Liver (tissue), 8 donors: ENCODE measurements at regions not wholly inside any gene's neighbourhood (a gene's known extent, or its start where the extent isn't known, plus 50 kb on each side); places are given as distances from the start of the nearest gene placed in this dataset.

ENCODE experiments used
- DNase-seq: peaks from one replicate; pipeline ENCODE4 v3.0.0-alpha.2; 2017; ENCODE audit warnings: low spot score
- H3K27ac ChIP-seq, 2 donors: one replicate each; pipeline ENCODE4 v1.7.0; 2013; ENCODE audit warnings: inconsistent platforms in 2 of 2, low read length in 2 of 2, control low read depth in 1 of 2, low read depth in 1 of 2, mild to moderate bottlenecking in 1 of 2
- H3K27me3 ChIP-seq, 4 donors: one replicate each; pipeline versions ENCODE4 v1.6.1 to v1.7.0; 2013; ENCODE audit warnings: low read length in 3 of 4, inconsistent platforms in 1 of 4, mild to moderate bottlenecking in 1 of 4, moderate library complexity in 1 of 4; ENCODE audit not compliant: control insufficient read depth in 4 of 4, insufficient read depth in 4 of 4
- H3K36me3 ChIP-seq, 4 donors: one replicate each; pipeline versions ENCODE4 v1.6.1 to v1.7.0; 2013; ENCODE audit warnings: low read length in 3 of 4, mild to moderate bottlenecking in 3 of 4, low read depth in 1 of 4, moderate library complexity in 1 of 4; ENCODE audit not compliant: control insufficient read depth in 4 of 4, insufficient read depth in 3 of 4
- H3K4me1 ChIP-seq, 4 donors: one replicate each; pipeline versions ENCODE4 v1.6.1 to v1.7.0; 2013; ENCODE audit warnings: low read length in 3 of 4, mild to moderate bottlenecking in 3 of 4, moderate library complexity in 1 of 4; ENCODE audit not compliant: control insufficient read depth in 4 of 4, insufficient read depth in 4 of 4
- H3K4me3 ChIP-seq, 3 donors: one replicate each; pipeline versions ENCODE4 v1.6.1 to v1.7.0; 2013; ENCODE audit warnings: low read length in 3 of 3, control low read depth in 1 of 3, low read depth in 1 of 3, mild to moderate bottlenecking in 1 of 3
- H3K9ac ChIP-seq, 2 donors: one replicate each; pipeline ENCODE4 v1.7.0; 2013; ENCODE audit warnings: low read length in 2 of 2, mild to moderate bottlenecking in 2 of 2, moderate library complexity in 2 of 2, control low read depth in 1 of 2, low read depth in 1 of 2
- H3K9me3 ChIP-seq, 4 donors: one replicate each; pipeline versions ENCODE4 v1.6.1 to v1.7.0; 2013; ENCODE audit warnings: low read length in 3 of 4; ENCODE audit not compliant: control insufficient read depth in 4 of 4
- ATF3 ChIP-seq: IDR thresholded peaks from 2 replicates; pipeline ENCODE4 v1.6.1; 2016; ENCODE audit warnings: antibody characterized with exemption
- EGR1 ChIP-seq, 2 donors: IDR thresholded peaks; 2 replicates each; pipeline ENCODE4 v1.6.1; 2016 to 2018; ENCODE audit warnings: antibody characterized with exemption in 2 of 2, low read depth in 2 of 2
- FOXA1 ChIP-seq: IDR thresholded peaks from 2 replicates; pipeline ENCODE4 v1.6.1; 2016; ENCODE audit warnings: antibody characterized with exemption
- FOXA2 ChIP-seq: IDR thresholded peaks from 2 replicates; pipeline ENCODE4 v1.6.1; 2016; ENCODE audit warnings: antibody characterized with exemption
- GABPA ChIP-seq, 2 donors: IDR thresholded peaks in 1 of 2; conservative IDR thresholded peaks in 1 of 2; 2 replicates each; pipeline ENCODE4 v1.6.1; 2016; ENCODE audit warnings: antibody characterized with exemption in 2 of 2, mild to moderate bottlenecking in 1 of 2, moderate library complexity in 1 of 2
- HNF4A ChIP-seq, 2 donors: conservative IDR thresholded peaks; 2 replicates each; pipeline ENCODE4 v1.6.1; 2016; ENCODE audit warnings: antibody characterized with exemption in 2 of 2, mild to moderate bottlenecking in 2 of 2
- HNF4G ChIP-seq: IDR thresholded peaks from 2 replicates; pipeline ENCODE4 v1.6.1; 2016; ENCODE audit warnings: antibody characterized with exemption
- JUND ChIP-seq, 2 donors: IDR thresholded peaks; 2 replicates each; pipeline ENCODE4 v1.6.1; 2016; ENCODE audit warnings: antibody characterized with exemption in 2 of 2
- RAD21 ChIP-seq, 2 donors: IDR thresholded peaks; 2 replicates each; pipeline ENCODE4 v1.6.1; 2016; ENCODE audit warnings: antibody characterized with exemption in 2 of 2, mild to moderate bottlenecking in 2 of 2
- RXRA ChIP-seq, 2 donors: IDR thresholded peaks; 2 replicates each; pipeline ENCODE4 v1.6.1; 2017 to 2018; ENCODE audit warnings: antibody characterized with exemption in 2 of 2, mild to moderate bottlenecking in 1 of 2
- SP1 ChIP-seq: IDR thresholded peaks from 2 replicates; pipeline ENCODE4 v1.6.1; 2018; ENCODE audit warnings: antibody characterized with exemption, mild to moderate bottlenecking
- TAF1 ChIP-seq: conservative IDR thresholded peaks from 2 replicates; pipeline ENCODE4 v1.6.1; 2016; ENCODE audit warnings: antibody characterized with exemption, mild to moderate bottlenecking
- WGBS: extraction: QIAGEN DNeasy Blood & Tissue Kit; methylation state at CpG from one replicate; pipeline ENCODE4 v1.1.7; 2013; 5-methylcytosine and 5-hydroxymethylcytosine counted together
- TF ChIP-seq, protein P1 (sequence below): IDR thresholded peaks from 2 replicates; pipeline ENCODE4 v1.6.1; 2016; ENCODE audit warnings: antibody characterized with exemption, mild to moderate bottlenecking
- TF ChIP-seq, protein P2 (sequence below): fragments of 150-350 bp; IDR thresholded peaks from 2 replicates; pipeline ENCODE4 v1.5.1; 2017; ENCODE audit warnings: improper control_type of control experiment, low read depth, low read length; ENCODE audit not compliant: missing input control
- donor health status: healthy.
- donor health status: healthy.
- donor health status: healthy.
- donor health status: healthy.
- donor health status: healthy.

- no peak for TF ChIP-seq HNF4A (conservative IDR thresholded peaks at IDR 0.05)
- no peak for TF ChIP-seq GABPA (IDR thresholded peaks at IDR 0.05 in 1 of 2, conservative IDR thresholded peaks at IDR 0.05 in 1 of 2)
Observed at GRCh38 chr13:104426435-104426834, 1360.2 kb upstream of the SLC10A2 start (continued).

DNA sequence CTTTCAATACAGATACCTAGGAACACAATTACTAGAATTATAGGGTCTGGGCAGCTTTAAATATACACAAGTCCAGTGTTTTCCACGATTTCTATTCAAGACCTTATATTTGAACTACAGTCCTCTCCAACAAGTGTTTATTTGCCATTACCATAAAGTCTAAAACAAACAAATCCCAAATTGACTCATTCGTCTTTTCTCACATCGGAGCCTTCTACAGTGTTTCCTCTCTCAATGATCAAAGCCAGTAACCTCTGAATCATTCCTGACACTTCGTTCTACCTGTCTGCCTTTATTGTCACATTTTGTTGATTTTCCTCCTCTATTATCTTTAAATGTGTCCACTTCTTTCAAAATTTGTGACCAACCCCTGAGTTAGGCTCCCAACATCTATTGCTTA, 1356.5 kb upstream of the SLC10A2 start:
- Histone ChIP-seq H3K4me3 (no peak overlapping the region), H3K9ac (no peak overlapping the region), H3K27ac (no peak overlapping the region), H3K4me1 (no peaks in the 10 kb centered on the region), H3K27me3 (peaks cover 0 to under 1% (median 0%) of the 10 kb centered on the region in 4 donors), H3K9me3 (no peaks in the 10 kb centered on the region), H3K36me3 (no peaks in the 10 kb centered on the region)
- no peak for DNase-seq
- TF ChIP-seq RAD21 (IDR thresholded peaks at IDR 0.05) = no peak
- TF ChIP-seq, protein P1, sequence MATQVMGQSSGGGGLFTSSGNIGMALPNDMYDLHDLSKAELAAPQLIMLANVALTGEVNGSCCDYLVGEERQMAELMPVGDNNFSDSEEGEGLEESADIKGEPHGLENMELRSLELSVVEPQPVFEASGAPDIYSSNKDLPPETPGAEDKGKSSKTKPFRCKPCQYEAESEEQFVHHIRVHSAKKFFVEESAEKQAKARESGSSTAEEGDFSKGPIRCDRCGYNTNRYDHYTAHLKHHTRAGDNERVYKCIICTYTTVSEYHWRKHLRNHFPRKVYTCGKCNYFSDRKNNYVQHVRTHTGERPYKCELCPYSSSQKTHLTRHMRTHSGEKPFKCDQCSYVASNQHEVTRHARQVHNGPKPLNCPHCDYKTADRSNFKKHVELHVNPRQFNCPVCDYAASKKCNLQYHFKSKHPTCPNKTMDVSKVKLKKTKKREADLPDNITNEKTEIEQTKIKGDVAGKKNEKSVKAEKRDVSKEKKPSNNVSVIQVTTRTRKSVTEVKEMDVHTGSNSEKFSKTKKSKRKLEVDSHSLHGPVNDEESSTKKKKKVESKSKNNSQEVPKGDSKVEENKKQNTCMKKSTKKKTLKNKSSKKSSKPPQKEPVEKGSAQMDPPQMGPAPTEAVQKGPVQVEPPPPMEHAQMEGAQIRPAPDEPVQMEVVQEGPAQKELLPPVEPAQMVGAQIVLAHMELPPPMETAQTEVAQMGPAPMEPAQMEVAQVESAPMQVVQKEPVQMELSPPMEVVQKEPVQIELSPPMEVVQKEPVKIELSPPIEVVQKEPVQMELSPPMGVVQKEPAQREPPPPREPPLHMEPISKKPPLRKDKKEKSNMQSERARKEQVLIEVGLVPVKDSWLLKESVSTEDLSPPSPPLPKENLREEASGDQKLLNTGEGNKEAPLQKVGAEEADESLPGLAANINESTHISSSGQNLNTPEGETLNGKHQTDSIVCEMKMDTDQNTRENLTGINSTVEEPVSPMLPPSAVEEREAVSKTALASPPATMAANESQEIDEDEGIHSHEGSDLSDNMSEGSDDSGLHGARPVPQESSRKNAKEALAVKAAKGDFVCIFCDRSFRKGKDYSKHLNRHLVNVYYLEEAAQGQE = no peak
- no peak for TF ChIP-seq JUND (IDR thresholded peaks at IDR 0.05)
- TF ChIP-seq RXRA (IDR thresholded peaks at IDR 0.05) = no peak
- WGBS = 59% methylated on average over 4 of the region's 4 CpGs

- WGBS = 84% methylated on average over 1 of the region's 1 CpG
- Histone ChIP-seq H3K27me3 (peaks cover 0 to 3% (median 0%) of the 10 kb centered on the region in 4 donors), H3K9me3 (no peaks in the 10 kb centered on the region), H3K4me3 (no peak overlapping the region), H3K9ac (no peak overlapping the region), H3K36me3 (no peaks in the 10 kb centered on the region), H3K27ac (no peak overlapping the region), H3K4me1 (no peaks in the 10 kb centered on the region)
- DNase-seq = no peak
- TF ChIP-seq EGR1 (IDR thresholded peaks at IDR 0.05; ENCODE audit: low read depth in 2 of 2) = no peak
- TF ChIP-seq RXRA (IDR thresholded peaks at IDR 0.05) = no peak
- TF ChIP-seq HNF4G = no peak
- no peak for TF ChIP-seq SP1
- TF ChIP-seq, protein P1 = no peak
- TF ChIP-seq, protein P2, sequence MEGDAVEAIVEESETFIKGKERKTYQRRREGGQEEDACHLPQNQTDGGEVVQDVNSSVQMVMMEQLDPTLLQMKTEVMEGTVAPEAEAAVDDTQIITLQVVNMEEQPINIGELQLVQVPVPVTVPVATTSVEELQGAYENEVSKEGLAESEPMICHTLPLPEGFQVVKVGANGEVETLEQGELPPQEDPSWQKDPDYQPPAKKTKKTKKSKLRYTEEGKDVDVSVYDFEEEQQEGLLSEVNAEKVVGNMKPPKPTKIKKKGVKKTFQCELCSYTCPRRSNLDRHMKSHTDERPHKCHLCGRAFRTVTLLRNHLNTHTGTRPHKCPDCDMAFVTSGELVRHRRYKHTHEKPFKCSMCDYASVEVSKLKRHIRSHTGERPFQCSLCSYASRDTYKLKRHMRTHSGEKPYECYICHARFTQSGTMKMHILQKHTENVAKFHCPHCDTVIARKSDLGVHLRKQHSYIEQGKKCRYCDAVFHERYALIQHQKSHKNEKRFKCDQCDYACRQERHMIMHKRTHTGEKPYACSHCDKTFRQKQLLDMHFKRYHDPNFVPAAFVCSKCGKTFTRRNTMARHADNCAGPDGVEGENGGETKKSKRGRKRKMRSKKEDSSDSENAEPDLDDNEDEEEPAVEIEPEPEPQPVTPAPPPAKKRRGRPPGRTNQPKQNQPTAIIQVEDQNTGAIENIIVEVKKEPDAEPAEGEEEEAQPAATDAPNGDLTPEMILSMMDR = no peak
- no peak for TF ChIP-seq FOXA2
- no peak for TF ChIP-seq ATF3
- TF ChIP-seq HNF4A (conservative IDR thresholded peaks at IDR 0.05) = no peak
- no peak for TF ChIP-seq FOXA1
- no peak for TF ChIP-seq TAF1
- TF ChIP-seq GABPA (IDR thresholded peaks at IDR 0.05 in 1 of 2, conservative IDR thresholded peaks at IDR 0.05 in 1 of 2) = no peak
- TF ChIP-seq RAD21 (IDR thresholded peaks at IDR 0.05) = no peak
Observed at GRCh38 chr13:104416973-104417372, 1350.8 kb upstream of the SLC10A2 start.
